ENCODE measurements at regions not wholly inside any gene's neighbourhood (a gene's known extent, or its start where the extent isn't known, plus 50 kb on each side); places are given as distances from the start of the nearest gene placed in this dataset.

DNA sequence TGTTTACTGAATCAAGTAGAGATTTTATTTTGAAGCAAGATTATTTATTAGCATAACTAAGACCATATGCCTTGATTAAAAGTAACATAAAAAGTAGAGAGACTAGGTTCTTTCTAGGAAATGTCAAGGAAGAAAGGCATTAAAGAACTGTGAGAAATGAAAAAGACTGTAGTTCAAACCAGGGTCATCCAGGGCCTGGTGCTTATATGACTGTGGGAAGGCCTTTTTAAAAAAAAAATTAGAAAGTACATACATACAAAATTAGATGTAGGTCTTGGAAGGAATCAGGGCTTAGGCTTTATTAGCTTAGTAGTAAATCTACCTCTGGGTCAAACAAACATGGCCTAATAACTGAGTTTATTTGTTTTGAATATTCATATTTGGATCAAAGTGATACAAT lies 173.9 kb upstream of the TBL1XR1 start:
- TF ChIP-seq TAF1 (IDR thresholded peaks at IDR 0.05; ENCODE audit: low read depth) (no peak), POLR2AphosphoS5 (IDR thresholded peaks at IDR 0.05) (no peak)
- TF ChIP-seq, protein P1, sequence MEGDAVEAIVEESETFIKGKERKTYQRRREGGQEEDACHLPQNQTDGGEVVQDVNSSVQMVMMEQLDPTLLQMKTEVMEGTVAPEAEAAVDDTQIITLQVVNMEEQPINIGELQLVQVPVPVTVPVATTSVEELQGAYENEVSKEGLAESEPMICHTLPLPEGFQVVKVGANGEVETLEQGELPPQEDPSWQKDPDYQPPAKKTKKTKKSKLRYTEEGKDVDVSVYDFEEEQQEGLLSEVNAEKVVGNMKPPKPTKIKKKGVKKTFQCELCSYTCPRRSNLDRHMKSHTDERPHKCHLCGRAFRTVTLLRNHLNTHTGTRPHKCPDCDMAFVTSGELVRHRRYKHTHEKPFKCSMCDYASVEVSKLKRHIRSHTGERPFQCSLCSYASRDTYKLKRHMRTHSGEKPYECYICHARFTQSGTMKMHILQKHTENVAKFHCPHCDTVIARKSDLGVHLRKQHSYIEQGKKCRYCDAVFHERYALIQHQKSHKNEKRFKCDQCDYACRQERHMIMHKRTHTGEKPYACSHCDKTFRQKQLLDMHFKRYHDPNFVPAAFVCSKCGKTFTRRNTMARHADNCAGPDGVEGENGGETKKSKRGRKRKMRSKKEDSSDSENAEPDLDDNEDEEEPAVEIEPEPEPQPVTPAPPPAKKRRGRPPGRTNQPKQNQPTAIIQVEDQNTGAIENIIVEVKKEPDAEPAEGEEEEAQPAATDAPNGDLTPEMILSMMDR (IDR thresholded peaks at IDR 0.05; ENCODE audit: poor library complexity, severe bottlenecking), result no peak

Data from neural cell (in vitro differentiated cells).